ENCODE measurements at regions not wholly inside any gene's neighbourhood (a gene's known extent, or its start where the extent isn't known, plus 50 kb on each side); places are given as distances from the start of the nearest gene placed in this dataset.

- no peaks in the 10 kb centered on the region for H3K27me3 ChIP-seq (ENCODE audit: insufficient read depth, low read depth, low read length)
- no peak overlapping the region for H3K4me2 ChIP-seq (ENCODE audit: low read length)
- TF ChIP-seq RAD21 (conservative IDR thresholded peaks at IDR 0.05), result no peak
- no peak for TF ChIP-seq SMC3 (conservative IDR thresholded peaks at IDR 0.05; ENCODE audit: poor library complexity)
- no peak for TF ChIP-seq TAF1 (IDR thresholded peaks at IDR 0.05; ENCODE audit: low read depth)
- no peak for TF ChIP-seq EP300 (conservative IDR thresholded peaks at IDR 0.05; ENCODE audit: poor library complexity, severe bottlenecking)
- TF ChIP-seq MXI1 (conservative IDR thresholded peaks at IDR 0.05; ENCODE audit: poor library complexity, severe bottlenecking), result no peak
- TF ChIP-seq POLR2AphosphoS5 (IDR thresholded peaks at IDR 0.05), result no peak
- no peaks in the 10 kb centered on the region for H3K79me2 ChIP-seq (replicated peaks; ENCODE audit: insufficient read depth, low read length)
- no peak overlapping the region for H3K27ac ChIP-seq (ENCODE audit: low read length)
- H3K36me3 ChIP-seq (ENCODE audit: insufficient read depth, low read length), result no peaks in the 10 kb centered on the region
- H3K9me2 ChIP-seq (ENCODE audit: insufficient read depth, low read length), result no peaks in the 10 kb centered on the region
- no peak overlapping the region for H2AFZ ChIP-seq (ENCODE audit: low read depth, low read length)
- no peaks in the 10 kb centered on the region for H3K9me3 ChIP-seq (ENCODE audit: low read length)
- no peaks in the 10 kb centered on the region for H3F3A ChIP-seq (ENCODE audit: insufficient read depth, low read length, poor library complexity, severe bottlenecking)
- H3K9ac ChIP-seq (ENCODE audit: low read length), result no peak overlapping the region
- no peak overlapping the region for H3K4me3 ChIP-seq (ENCODE audit: low read length)
- H4K20me1 ChIP-seq (ENCODE audit: insufficient read depth), result no peaks in the 10 kb centered on the region
Measured at GRCh38 chr5:89374144-89374784, 491.3 kb upstream of the MEF2C start.

- Histone ChIP-seq H3K9ac (ENCODE audit: low read length) (no peak overlapping the region), H3K4me3 (ENCODE audit: low read length) (no peak overlapping the region), H3K4me2 (ENCODE audit: low read length) (no peak overlapping the region), H4K20me1 (ENCODE audit: insufficient read depth) (no peaks in the 10 kb centered on the region), H3K9me2 (ENCODE audit: insufficient read depth, low read length) (no peaks in the 10 kb centered on the region), H3K36me3 (ENCODE audit: insufficient read depth, low read length) (no peaks in the 10 kb centered on the region), H3K9me3 (ENCODE audit: low read length) (no peaks in the 10 kb centered on the region), H3K27me3 (ENCODE audit: insufficient read depth, low read depth, low read length) (no peaks in the 10 kb centered on the region), H3K79me2 (replicated peaks; ENCODE audit: insufficient read depth, low read length) (no peaks in the 10 kb centered on the region), H3F3A (ENCODE audit: insufficient read depth, low read length, poor library complexity, severe bottlenecking) (no peaks in the 10 kb centered on the region), H3K27ac (ENCODE audit: low read length) (no peak overlapping the region), H2AFZ (ENCODE audit: low read depth, low read length) (no peak overlapping the region)
- TF ChIP-seq RAD21 (conservative IDR thresholded peaks at IDR 0.05) (no peak), SMC3 (conservative IDR thresholded peaks at IDR 0.05; ENCODE audit: poor library complexity) (no peak), REST (IDR thresholded peaks at IDR 0.05; ENCODE audit: borderline replicate concordance) (no peak), CTCF (IDR thresholded peaks at IDR 0.05; ENCODE audit: poor library complexity, severe bottlenecking) (no peak), POLR2AphosphoS5 (IDR thresholded peaks at IDR 0.05) (no peak), EZH2 (IDR thresholded peaks at IDR 0.05; ENCODE audit: borderline replicate concordance, insufficient read depth, low read length, poor library complexity, severe bottlenecking) (no peak), TAF1 (IDR thresholded peaks at IDR 0.05; ENCODE audit: low read depth) (no peak), EP300 (conservative IDR thresholded peaks at IDR 0.05; ENCODE audit: poor library complexity, severe bottlenecking) (no peak), MXI1 (conservative IDR thresholded peaks at IDR 0.05; ENCODE audit: poor library complexity, severe bottlenecking) (no peak)
Measured at GRCh38 chr5:89372176-89372575, 489.2 kb upstream of the MEF2C start.

Measured in neural cell (in vitro differentiated cells).